HepG2 (cell line): ENCODE measurements at regions not wholly inside any gene's neighbourhood (a gene's known extent, or its start where the extent isn't known, plus 50 kb on each side); places are given as distances from the start of the nearest gene placed in this dataset.

Experiments used
- ATAC-seq: fragments of 200-7000 bp; cut with Tn5 transposase; 3 replicates; pipeline ENCODE4 v1.9.1; 2020; ENCODE audit warnings: mild to moderate bottlenecking, moderate library complexity
- BruUV-seq: library from RNA; stranded (reverse); fragments of 400-500 nt; replicated peaks from 2 replicates; lab custom pipeline; 2021; lab: Mats Ljungman, UMichigan
- CTCF ChIA-PET: fragments of 300-600 bp; formaldehyde crosslinking; extraction: SDS; loops from one replicate; lab custom pipeline; 2021; ENCODE audit warnings: low total read pairs, inconsistent platforms, low intra/inter-chr PET ratio; lab: Yijun Ruan, JAX
- POLR2A ChIA-PET: fragments of 350-600 bp; sonication (Branson Sonifier 250); formaldehyde crosslinking; loops from one replicate; lab custom pipeline; 2020; ENCODE audit warnings: antibody characterized with exemption, inconsistent platforms; lab: Yijun Ruan, JAX
- DNase-seq: peaks from one replicate; pipeline ENCODE4 v3.0.0-alpha.2; 2015; ENCODE audit warnings: low spot score
- FAIRE-seq: peaks from 3 replicates; lab custom pipeline; 2011; peaks lifted over from hg19 to GRCh38; lab: Jason Lieb, UNC
- H2AFZ ChIP-seq: one replicate; pipeline ENCODE4 v1.6.1; 2011; ENCODE audit warnings: low read length, inconsistent platforms
- H3K27ac ChIP-seq: fragments of 300-600 bp; 3 replicates; pipeline ENCODE4 v1.8.0; 2011; ENCODE audit warnings: mixed run types, mild to moderate bottlenecking, mixed read lengths, low read length, inconsistent platforms; ENCODE audit not compliant: insufficient read depth; ENCODE audit errors: extremely low read length
- H3K27me3 ChIP-seq, 2 experiments: fragments of 200-600 bp in 1 of 2; 2 replicates in 1 of 2; 3 replicates in 1 of 2; pipeline versions ENCODE4 v1.6.0 to v1.8.0; 2011; ENCODE audit warnings: low read length in 2 of 2, mild to moderate bottlenecking in 2 of 2, moderate library complexity in 2 of 2, inconsistent platforms in 1 of 2; ENCODE audit not compliant: insufficient read depth in 2 of 2, control insufficient read depth in 1 of 2
- H3K36me3 ChIP-seq, 2 experiments: fragments of 200-600 bp in 1 of 2; replicated peaks in 1 of 2; 2 replicates in 1 of 2; 3 replicates in 1 of 2; pipeline versions ENCODE4 v1.5.1 to v1.8.0; 2011; ENCODE audit warnings: low read length in 2 of 2, inconsistent platforms in 1 of 2; ENCODE audit not compliant: insufficient read depth in 2 of 2, control insufficient read depth in 1 of 2
- H3K4me1 ChIP-seq: 2 replicates; pipeline ENCODE4 v1.5.1; 2012; ENCODE audit warnings: low read length, inconsistent platforms; ENCODE audit not compliant: insufficient read depth
- H3K4me2 ChIP-seq: 2 replicates; pipeline ENCODE4 v1.6.0; 2011; ENCODE audit warnings: low read depth, low read length, inconsistent platforms
- H3K4me3 ChIP-seq, 3 experiments: fragments of 200-600 bp in 1 of 3; sonication (generic), shearing (Covaris generic) in 1 of 3; replicated peaks in 1 of 3; 2 replicates each; pipeline ENCODE4 v1.5.1; 2011 to 2016; ENCODE audit warnings: low read length in 3 of 3, inconsistent platforms in 2 of 3, low read depth in 2 of 3, mild to moderate bottlenecking in 2 of 3, control low read depth in 1 of 3, mixed read lengths in 1 of 3; ENCODE audit not compliant: insufficient read depth in 1 of 3
- H3K79me2 ChIP-seq: one replicate; pipeline ENCODE4 v1.6.1; 2011; ENCODE audit warnings: low read length, inconsistent platforms; ENCODE audit not compliant: insufficient read depth
- H3K9ac ChIP-seq: 2 replicates; pipeline ENCODE4 v1.6.0; 2011; ENCODE audit warnings: mild to moderate bottlenecking, low read depth, low read length, inconsistent platforms; ENCODE audit not compliant: insufficient read depth
- H3K9me3 ChIP-seq: 2 replicates; pipeline ENCODE4 v1.5.1; 2012; ENCODE audit warnings: mild to moderate bottlenecking, low read length
- H4K20me1 ChIP-seq: 2 replicates; pipeline ENCODE4 v1.6.0; 2011; ENCODE audit warnings: inconsistent platforms, mild to moderate bottlenecking, low read length, moderate library complexity; ENCODE audit not compliant: insufficient read depth
- NCOA5 ChIP-seq: sonication (generic); formaldehyde crosslinking; IDR thresholded peaks from 2 replicates; pipeline ENCODE4 v1.4.0; 2020; ENCODE audit warnings: missing genetic modification reagents
- PHF20 ChIP-seq: sonication (generic); formaldehyde crosslinking; IDR thresholded peaks from 2 replicates; pipeline ENCODE4 v1.5.0; 2020; ENCODE audit warnings: mild to moderate bottlenecking, missing genetic modification reagents
- PPARG ChIP-seq: conservative IDR thresholded peaks from 2 replicates; pipeline ENCODE4 v1.6.1; 2016; ENCODE audit warnings: missing biosample characterization, missing genetic modification reagents
- SP2 ChIP-seq: sonication (generic); formaldehyde crosslinking; IDR thresholded peaks from 2 replicates; pipeline ENCODE4 v1.5.1; 2020; ENCODE audit warnings: mild to moderate bottlenecking, missing genetic modification reagents
- SRF ChIP-seq: IDR thresholded peaks from 2 replicates; pipeline ENCODE4 v1.6.1; 2011; ENCODE audit warnings: mild to moderate bottlenecking, low read depth, low read length, moderate library complexity
- TBL1XR1 ChIP-seq: fragments of 150-350 bp; IDR thresholded peaks from 2 replicates; pipeline ENCODE4 v1.6.1; 2014; ENCODE audit warnings: borderline replicate concordance, low read length; ENCODE audit not compliant: partially characterized antibody
- ZNF446 ChIP-seq: sonication (generic); formaldehyde crosslinking; IDR thresholded peaks from 2 replicates; pipeline ENCODE4 v1.5.0; 2020; ENCODE audit warnings: mild to moderate bottlenecking, missing genetic modification reagents
- ZNF776 ChIP-seq: sonication (generic); formaldehyde crosslinking; IDR thresholded peaks from 2 replicates; pipeline ENCODE4 v1.4.0; 2020; ENCODE audit warnings: mild to moderate bottlenecking, missing genetic modification reagents
- ZNF850 ChIP-seq: sonication (generic); formaldehyde crosslinking; conservative IDR thresholded peaks from 2 replicates; pipeline ENCODE4 v1.9.0; 2021; ENCODE audit warnings: mild to moderate bottlenecking, missing genetic modification reagents
- WGBS: methylation state at CpG from one replicate; pipeline ENCODE4 v1.1.6; 2017; ENCODE audit warnings: low lambda C conversion rate; 5-methylcytosine and 5-hydroxymethylcytosine counted together
- in situ Hi-C: cut with HindIII; loops from 2 replicates; pipeline ENCODE4 v1.10.0; 2017; ENCODE audit warnings: low pct_unique_long_range_greater_than_20kb; ENCODE audit not compliant: extremely low pct_ligation_motif_present
- intact Hi-C: fragments of 100-400 bp; cut with micrococcal nuclease; formaldehyde crosslinking; loops from one replicate; pipeline ENCODE4 v1.10.0; 2022; ENCODE audit not compliant: unreplicated experiment
- TF ChIP-seq, protein P1 (sequence below): IDR thresholded peaks from 2 replicates; pipeline ENCODE4 v1.4.0; 2020; ENCODE audit warnings: mild to moderate bottlenecking, missing genetic modification reagents
- TF ChIP-seq, protein P2 (sequence below): sonication (generic); formaldehyde crosslinking; IDR thresholded peaks from 2 replicates; pipeline ENCODE4 v1.4.0; 2020; ENCODE audit warnings: mild to moderate bottlenecking, missing genetic modification reagents
- TF ChIP-seq, protein P3 (sequence below): sonication (generic); formaldehyde crosslinking; IDR thresholded peaks from 2 replicates; pipeline ENCODE4 v1.8.0; 2022; ENCODE audit warnings: missing genetic modification reagents, mild to moderate bottlenecking, inconsistent platforms, borderline replicate concordance

DNA sequence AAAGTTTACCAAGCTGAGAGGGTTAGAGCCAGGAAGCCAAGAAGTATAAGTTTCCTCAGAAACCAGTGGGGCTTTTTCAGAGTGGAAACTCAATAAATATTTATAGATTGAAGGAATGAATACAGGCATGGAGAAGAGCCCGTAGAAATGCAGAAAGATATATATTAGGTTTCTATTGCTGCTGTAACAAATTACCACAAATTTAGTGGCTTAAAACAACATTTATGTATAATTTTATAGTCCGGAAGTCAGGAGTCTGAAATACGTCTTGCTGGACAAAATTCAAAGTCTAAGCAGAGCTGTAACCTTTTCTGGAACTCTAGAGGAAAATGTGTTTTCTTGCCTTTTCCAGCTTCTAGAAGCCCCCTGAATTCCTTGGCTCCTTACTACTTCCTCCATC lies 107.3 kb upstream of the SEMA3D start:
- DNase-seq, result no peak
- WGBS, result 33% methylated on average over 3 of the region's 3 CpGs
- TF ChIP-seq NCOA5 (CRISPR knock-in tag) (no peak), SRF (no peak), PHF20 (CRISPR knock-in tag) (no peak), SP2 (CRISPR knock-in tag) (no peak), PPARG (CRISPR knock-in tag) (no peak), ZNF850 (CRISPR knock-in tag) (no peak), ZNF446 (CRISPR knock-in tag) (no peak), TBL1XR1 (no peak), ZNF776 (CRISPR knock-in tag) (no peak)
- TF ChIP-seq, protein P1, sequence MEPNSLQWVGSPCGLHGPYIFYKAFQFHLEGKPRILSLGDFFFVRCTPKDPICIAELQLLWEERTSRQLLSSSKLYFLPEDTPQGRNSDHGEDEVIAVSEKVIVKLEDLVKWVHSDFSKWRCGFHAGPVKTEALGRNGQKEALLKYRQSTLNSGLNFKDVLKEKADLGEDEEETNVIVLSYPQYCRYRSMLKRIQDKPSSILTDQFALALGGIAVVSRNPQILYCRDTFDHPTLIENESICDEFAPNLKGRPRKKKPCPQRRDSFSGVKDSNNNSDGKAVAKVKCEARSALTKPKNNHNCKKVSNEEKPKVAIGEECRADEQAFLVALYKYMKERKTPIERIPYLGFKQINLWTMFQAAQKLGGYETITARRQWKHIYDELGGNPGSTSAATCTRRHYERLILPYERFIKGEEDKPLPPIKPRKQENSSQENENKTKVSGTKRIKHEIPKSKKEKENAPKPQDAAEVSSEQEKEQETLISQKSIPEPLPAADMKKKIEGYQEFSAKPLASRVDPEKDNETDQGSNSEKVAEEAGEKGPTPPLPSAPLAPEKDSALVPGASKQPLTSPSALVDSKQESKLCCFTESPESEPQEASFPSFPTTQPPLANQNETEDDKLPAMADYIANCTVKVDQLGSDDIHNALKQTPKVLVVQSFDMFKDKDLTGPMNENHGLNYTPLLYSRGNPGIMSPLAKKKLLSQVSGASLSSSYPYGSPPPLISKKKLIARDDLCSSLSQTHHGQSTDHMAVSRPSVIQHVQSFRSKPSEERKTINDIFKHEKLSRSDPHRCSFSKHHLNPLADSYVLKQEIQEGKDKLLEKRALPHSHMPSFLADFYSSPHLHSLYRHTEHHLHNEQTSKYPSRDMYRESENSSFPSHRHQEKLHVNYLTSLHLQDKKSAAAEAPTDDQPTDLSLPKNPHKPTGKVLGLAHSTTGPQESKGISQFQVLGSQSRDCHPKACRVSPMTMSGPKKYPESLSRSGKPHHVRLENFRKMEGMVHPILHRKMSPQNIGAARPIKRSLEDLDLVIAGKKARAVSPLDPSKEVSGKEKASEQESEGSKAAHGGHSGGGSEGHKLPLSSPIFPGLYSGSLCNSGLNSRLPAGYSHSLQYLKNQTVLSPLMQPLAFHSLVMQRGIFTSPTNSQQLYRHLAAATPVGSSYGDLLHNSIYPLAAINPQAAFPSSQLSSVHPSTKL (CRISPR knock-in tag), result no peak
- TF ChIP-seq, protein P2, sequence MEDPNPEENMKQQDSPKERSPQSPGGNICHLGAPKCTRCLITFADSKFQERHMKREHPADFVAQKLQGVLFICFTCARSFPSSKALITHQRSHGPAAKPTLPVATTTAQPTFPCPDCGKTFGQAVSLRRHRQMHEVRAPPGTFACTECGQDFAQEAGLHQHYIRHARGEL (CRISPR knock-in tag), result no peak
- TF ChIP-seq, protein P3, sequence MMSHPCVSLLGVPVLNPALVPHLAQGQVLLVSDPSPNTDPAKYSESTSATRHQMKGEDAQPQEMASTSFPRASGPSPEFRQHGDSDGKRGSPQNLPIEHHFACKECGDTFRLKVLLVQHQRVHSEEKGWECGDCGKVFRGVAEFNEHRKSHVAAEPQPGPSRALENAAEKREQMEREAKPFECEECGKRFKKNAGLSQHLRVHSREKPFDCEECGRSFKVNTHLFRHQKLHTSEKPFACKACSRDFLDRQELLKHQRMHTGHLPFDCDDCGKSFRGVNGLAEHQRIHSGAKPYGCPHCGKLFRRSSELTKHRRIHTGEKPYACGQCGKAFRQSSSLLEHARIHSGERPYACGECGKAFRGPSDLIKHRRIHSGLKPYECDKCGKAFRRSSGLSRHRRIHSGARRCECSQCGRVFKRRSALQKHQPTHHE, result no peak
- TF ChIP-seq, all 625 proteins: peak for 0
- no peaks in the 10 kb centered on the region for H3K9me3 ChIP-seq
- no peaks in the 10 kb centered on the region for H3K36me3 ChIP-seq
- peaks cover 7% of the 10 kb centered on the region for H3K4me1 ChIP-seq
- no peaks in the 10 kb centered on the region for H3K79me2 ChIP-seq
- H3K27me3 ChIP-seq, result no peaks in the 10 kb centered on the region
- ChIA-PET POLR2A (no interaction called here), CTCF (no interaction called here)
- no peak overlapping the region for H2AFZ ChIP-seq
- BruUV-seq, result no TSS peak
- ATAC-seq, result no peak
- H4K20me1 ChIP-seq, result no peaks in the 10 kb centered on the region
- H3K4me3 ChIP-seq, result no peak overlapping the region
- intact Hi-C loops (no loop called here), in situ Hi-C loops (no loop called here)
- no peak overlapping the region for H3K27ac ChIP-seq
- H3K4me2 ChIP-seq, result no peak overlapping the region
- H3K9ac ChIP-seq, result no peak overlapping the region
- FAIRE-seq, result no peak
